ENCODE measurements at regions not wholly inside any gene's neighbourhood (a gene's known extent, or its start where the extent isn't known, plus 50 kb on each side); places are given as distances from the start of the nearest gene placed in this dataset.

DNA sequence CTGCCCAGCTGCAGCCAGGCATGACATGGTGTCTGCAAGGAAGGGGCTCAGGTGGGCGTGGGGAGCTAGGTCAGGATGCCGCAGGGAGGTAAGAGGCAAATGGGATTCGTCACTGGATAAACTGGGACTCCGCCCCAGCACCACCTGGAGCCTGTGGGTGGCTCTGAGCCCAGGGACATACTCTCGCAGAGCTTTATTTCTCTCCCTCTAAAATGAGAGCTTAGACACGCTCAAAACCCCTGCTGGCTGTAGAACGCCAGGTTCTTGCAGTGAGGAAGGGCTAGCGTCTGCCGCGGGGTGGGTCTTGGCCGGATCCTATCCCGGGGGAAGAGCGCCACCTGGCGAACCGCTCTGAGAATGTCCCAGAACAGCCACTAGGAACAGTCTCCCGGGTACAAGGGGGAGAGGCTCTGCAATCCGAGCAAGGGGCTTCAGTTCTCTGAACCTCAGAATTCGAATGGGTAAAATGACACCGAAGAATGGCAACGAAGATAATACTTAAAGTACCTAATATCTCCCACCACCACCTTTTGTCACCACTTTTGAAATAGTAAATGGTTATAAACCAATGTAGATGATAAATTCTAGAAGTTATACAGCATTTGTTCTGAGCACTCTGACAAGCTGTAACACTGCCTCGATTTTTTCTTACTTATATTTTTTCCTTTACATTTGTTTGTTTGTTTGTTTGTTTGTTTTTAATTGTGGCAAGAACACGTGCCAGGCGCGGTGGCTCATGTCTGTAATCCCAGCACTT is 53.2 kb upstream of the SRGAP3 start (continued):
- TF ChIP-seq MYNN (IDR thresholded peaks at IDR 0.05) = peak; percentile 42; the same call in 1 of the 2 replicates
- no peak for TF ChIP-seq MYNN (CRISPR knock-in tag; IDR thresholded peaks at IDR 0.05)
- no peak for TF ChIP-seq ZBTB17 (CRISPR knock-in tag; IDR thresholded peaks at IDR 0.05)
- peak in 1 of 2 experiments; percentile 61; a peak in 2 of 4 replicates for TF ChIP-seq MAZ (CRISPR knock-in tag; conservative IDR thresholded peaks at IDR 0.05 in 1 of 2, IDR thresholded peaks at IDR 0.05 in 1 of 2)
- TF ChIP-seq JUND (IDR thresholded peaks at IDR 0.05; ENCODE audit: borderline replicate concordance, low read depth, low read length) = peak; percentile 28; the same call in 1 of the 2 replicates
- no peak for TF ChIP-seq JUND (tag; IDR thresholded peaks at IDR 0.05; ENCODE audit: borderline replicate concordance, low read depth, low read length)
- TF ChIP-seq XRCC5 (IDR thresholded peaks at IDR 0.05; ENCODE audit: low read depth, low read length) = 0 out of 2 replicates have a peak, but pooled peaks have one; percentile 35
- 0 out of 2 replicates have a peak, but pooled peaks have one; percentile 63 for TF ChIP-seq BMI1 (IDR thresholded peaks at IDR 0.05; ENCODE audit: low read length)
- TF ChIP-seq YY1 (IDR thresholded peaks at IDR 0.05; ENCODE audit: borderline replicate concordance in 1 of 3, control insufficient read depth in 1 of 3, extremely low read depth in 1 of 3, insufficient read depth in 3 of 3, insufficient read length in 1 of 3, insufficient replicate concordance in 2 of 3, low read depth in 1 of 3, low read length in 2 of 3) = peak in 1 of 3 experiments; percentile 36
- TF ChIP-seq POLR2B (IDR thresholded peaks at IDR 0.05; ENCODE audit: low read depth, partially characterized antibody) = no peak
- TF ChIP-seq, protein P1, sequence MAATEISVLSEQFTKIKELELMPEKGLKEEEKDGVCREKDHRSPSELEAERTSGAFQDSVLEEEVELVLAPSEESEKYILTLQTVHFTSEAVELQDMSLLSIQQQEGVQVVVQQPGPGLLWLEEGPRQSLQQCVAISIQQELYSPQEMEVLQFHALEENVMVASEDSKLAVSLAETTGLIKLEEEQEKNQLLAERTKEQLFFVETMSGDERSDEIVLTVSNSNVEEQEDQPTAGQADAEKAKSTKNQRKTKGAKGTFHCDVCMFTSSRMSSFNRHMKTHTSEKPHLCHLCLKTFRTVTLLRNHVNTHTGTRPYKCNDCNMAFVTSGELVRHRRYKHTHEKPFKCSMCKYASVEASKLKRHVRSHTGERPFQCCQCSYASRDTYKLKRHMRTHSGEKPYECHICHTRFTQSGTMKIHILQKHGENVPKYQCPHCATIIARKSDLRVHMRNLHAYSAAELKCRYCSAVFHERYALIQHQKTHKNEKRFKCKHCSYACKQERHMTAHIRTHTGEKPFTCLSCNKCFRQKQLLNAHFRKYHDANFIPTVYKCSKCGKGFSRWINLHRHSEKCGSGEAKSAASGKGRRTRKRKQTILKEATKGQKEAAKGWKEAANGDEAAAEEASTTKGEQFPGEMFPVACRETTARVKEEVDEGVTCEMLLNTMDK (IDR thresholded peaks at IDR 0.05; ENCODE audit: borderline replicate concordance, insufficient read depth, low read depth, low read length, poor library complexity, severe bottlenecking) = peak; percentile 27
- no peak for TF ChIP-seq FOXM1 (IDR thresholded peaks at IDR 0.05; ENCODE audit: low read depth)
- TF ChIP-seq FOXM1 (CRISPR knock-in tag; IDR thresholded peaks at IDR 0.05; ENCODE audit: low read depth) = no peak
